Nephron (organoid): ENCODE measurements at regions not wholly inside any gene's neighbourhood (a gene's known extent, or its start where the extent isn't known, plus 50 kb on each side); places are given as distances from the start of the nearest gene placed in this dataset.

Experiments used
- H3K27ac Mint-ChIP-seq, 3 experiments: 2 replicates each; pipeline ENCODE4 v1.8.0; 2020; ENCODE audit warnings: mixed read lengths in 3 of 3, mild to moderate bottlenecking in 2 of 3, moderate library complexity in 1 of 3
- H3K27me3 Mint-ChIP-seq: 2 replicates; pipeline ENCODE4 v1.8.0; 2021; ENCODE audit warnings: low read depth, mild to moderate bottlenecking, moderate library complexity, mixed read lengths
- H3K36me3 Mint-ChIP-seq: 2 replicates; pipeline ENCODE4 v1.8.0; 2020; ENCODE audit warnings: low read depth, mixed read lengths
- H3K4me1 Mint-ChIP-seq: 2 replicates; pipeline ENCODE4 v1.8.0; 2020; ENCODE audit warnings: mixed read lengths
- H3K4me3 Mint-ChIP-seq, 3 experiments: 2 replicates each; pipeline ENCODE4 v1.8.0; 2020; ENCODE audit warnings: mild to moderate bottlenecking in 3 of 3, mixed read lengths in 3 of 3, moderate library complexity in 2 of 3
- H3K9me3 Mint-ChIP-seq: 2 replicates; pipeline ENCODE4 v1.8.0; 2020; ENCODE audit warnings: mixed read lengths
- CTCF ChIP-seq, 3 experiments: fragments of 200-600 bp; sonication (generic); IDR thresholded peaks; one replicate each; pipeline ENCODE4 v1.5.0; 2021; ENCODE audit warnings: antibody characterized with exemption in 3 of 3; ENCODE audit not compliant: unreplicated experiment in 3 of 3

GRCh38 chr5:35438786-35439185 is 178.9 kb upstream of the SPEF2 start:
- no peaks in the 10 kb centered on the region for H3K9me3 Mint-ChIP-seq
- H3K4me3 Mint-ChIP-seq = no peak overlapping the region
- TF ChIP-seq CTCF (IDR thresholded peaks at IDR 0.05; ENCODE audit: unreplicated experiment in 3 of 3) = no peak
- H3K4me1 Mint-ChIP-seq = no peaks in the 10 kb centered on the region
- no peak overlapping the region for H3K27ac Mint-ChIP-seq
- H3K36me3 Mint-ChIP-seq = no peaks in the 10 kb centered on the region
- H3K27me3 Mint-ChIP-seq = no peaks in the 10 kb centered on the region

GRCh38 chr5:35438288-35438687 is 179.4 kb upstream of the SPEF2 start:
- Mint-ChIP-seq H3K4me3 (no peak overlapping the region), H3K27me3 (no peaks in the 10 kb centered on the region), H3K4me1 (no peaks in the 10 kb centered on the region), H3K9me3 (no peaks in the 10 kb centered on the region), H3K27ac (no peak overlapping the region), H3K36me3 (no peaks in the 10 kb centered on the region)
- TF ChIP-seq CTCF (IDR thresholded peaks at IDR 0.05; ENCODE audit: unreplicated experiment in 3 of 3) = no peak

- Mint-ChIP-seq H3K4me1 (no peaks in the 10 kb centered on the region), H3K36me3 (no peaks in the 10 kb centered on the region), H3K9me3 (no peaks in the 10 kb centered on the region), H3K27me3 (no peaks in the 10 kb centered on the region), H3K27ac (no peak overlapping the region), H3K4me3 (no peak overlapping the region)
- peak; percentile 40 to 58 (median 43) for TF ChIP-seq CTCF (IDR thresholded peaks at IDR 0.05; ENCODE audit: unreplicated experiment in 3 of 3)
Measured at GRCh38 chr5:35436400-35437057, 181.1 kb upstream of the SPEF2 start.

DNA sequence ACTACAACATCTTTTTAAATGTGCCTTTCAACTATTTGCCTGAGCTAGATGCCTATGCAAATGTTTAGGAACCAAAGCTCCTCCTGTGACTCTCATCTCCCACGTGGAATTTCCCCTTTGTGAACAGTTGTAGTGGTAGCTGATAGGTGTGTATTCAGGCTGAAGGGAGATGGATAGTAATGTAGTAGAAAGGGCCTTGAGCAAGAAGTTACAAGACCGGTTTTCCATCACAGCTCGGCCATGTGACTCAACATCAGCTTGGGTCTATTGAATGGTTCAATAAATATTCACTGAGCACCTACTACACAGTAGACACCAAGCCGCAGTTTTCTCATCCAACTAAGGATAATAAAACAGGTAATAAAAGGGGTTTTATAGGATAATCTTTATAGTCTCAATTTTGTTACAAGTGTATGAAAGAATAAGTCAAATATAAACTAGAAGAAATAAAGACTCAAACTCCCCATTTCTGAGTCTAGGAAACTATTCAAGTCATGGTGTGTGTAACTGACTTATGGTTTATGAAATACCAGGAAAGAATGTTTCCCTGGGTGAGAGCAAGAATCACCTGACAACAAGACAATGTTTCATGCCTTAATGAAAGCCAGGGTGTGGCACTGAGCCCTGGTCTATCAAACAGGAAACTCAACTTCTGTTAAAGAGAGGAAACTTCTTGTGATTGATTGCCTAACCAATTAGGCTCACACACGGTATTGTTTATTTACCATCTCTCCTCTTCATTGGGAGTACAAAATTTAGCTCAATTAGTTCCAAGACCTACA is 187.1 kb upstream of the SPEF2 start:
- Mint-ChIP-seq H3K9me3 (no peaks in the 10 kb centered on the region), H3K4me3 (no peak overlapping the region), H3K36me3 (no peaks in the 10 kb centered on the region), H3K27me3 (no peaks in the 10 kb centered on the region), H3K4me1 (no peaks in the 10 kb centered on the region), H3K27ac (no peak overlapping the region)
- no peak for TF ChIP-seq CTCF (IDR thresholded peaks at IDR 0.05; ENCODE audit: unreplicated experiment in 3 of 3)

DNA sequence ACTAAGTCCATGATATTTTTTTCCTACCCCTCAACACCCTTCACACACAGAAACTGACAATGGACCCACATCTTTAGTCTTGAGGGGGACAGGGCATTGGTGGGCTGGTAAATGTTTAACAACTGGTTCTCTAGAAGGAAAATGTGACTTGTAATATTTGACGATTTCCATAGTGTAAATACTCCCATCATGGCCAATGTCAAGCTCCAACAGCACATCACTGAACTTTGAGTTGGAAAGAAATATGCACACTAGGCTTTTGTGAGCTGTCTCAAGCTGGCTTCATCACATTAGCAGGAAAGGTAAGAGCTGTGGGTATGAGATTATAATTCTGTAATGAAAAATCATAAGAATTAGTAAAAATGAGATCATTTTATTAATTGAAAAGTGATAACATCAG is 189.9 kb upstream of the PRLR start:
- Mint-ChIP-seq H3K4me3 (no peak overlapping the region), H3K36me3 (no peaks in the 10 kb centered on the region), H3K27me3 (no peaks in the 10 kb centered on the region), H3K4me1 (no peaks in the 10 kb centered on the region), H3K9me3 (no peaks in the 10 kb centered on the region), H3K27ac (no peak overlapping the region)
- TF ChIP-seq CTCF (IDR thresholded peaks at IDR 0.05; ENCODE audit: unreplicated experiment in 3 of 3) = no peak

DNA sequence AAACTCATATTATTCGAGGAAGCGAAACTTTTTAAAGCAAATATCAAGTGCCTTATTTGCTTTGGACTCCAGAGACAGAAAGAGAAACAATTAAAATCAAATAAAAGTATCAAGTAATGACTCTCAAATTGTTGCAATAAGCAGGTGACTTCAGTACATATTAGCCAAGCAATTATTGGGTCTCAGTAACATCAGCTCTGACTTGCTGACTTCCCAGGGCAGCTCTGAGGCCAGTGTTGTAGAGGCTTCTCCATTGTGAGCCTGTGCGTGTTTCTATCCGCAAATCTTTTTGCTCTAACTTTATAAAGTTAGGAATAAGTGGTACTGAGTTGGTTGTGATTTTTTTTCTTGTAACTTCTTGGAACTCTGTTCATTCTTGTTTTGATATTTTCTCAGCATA is 186.8 kb upstream of the PRLR start:
- H3K36me3 Mint-ChIP-seq = no peaks in the 10 kb centered on the region
- no peaks in the 10 kb centered on the region for H3K27me3 Mint-ChIP-seq
- H3K27ac Mint-ChIP-seq = no peak overlapping the region
- H3K4me3 Mint-ChIP-seq = no peak overlapping the region
- no peak for TF ChIP-seq CTCF (IDR thresholded peaks at IDR 0.05; ENCODE audit: unreplicated experiment in 3 of 3)
- no peaks in the 10 kb centered on the region for H3K9me3 Mint-ChIP-seq
- H3K4me1 Mint-ChIP-seq = no peaks in the 10 kb centered on the region
